Osteocyte (in vitro differentiated cells): ENCODE measurements at regions not wholly inside any gene's neighbourhood (a gene's known extent, or its start where the extent isn't known, plus 50 kb on each side); places are given as distances from the start of the nearest gene placed in this dataset.

Experiments
- DNase-seq: peaks from one replicate; pipeline ENCODE4 v3.0.0; 2021; ENCODE audit warnings: mixed read lengths; ENCODE audit not compliant: unreplicated experiment; ENCODE audit errors: extremely low spot score
- H3K27ac Mint-ChIP-seq: one replicate; pipeline ENCODE4 v1.8.0; 2021; ENCODE audit warnings: mild to moderate bottlenecking, mixed read lengths; ENCODE audit not compliant: unreplicated experiment
- H3K27me3 Mint-ChIP-seq: one replicate; pipeline ENCODE4 v1.8.0; 2021; ENCODE audit warnings: mixed read lengths; ENCODE audit not compliant: unreplicated experiment
- H3K36me3 Mint-ChIP-seq: one replicate; pipeline ENCODE4 v1.8.0; 2021; ENCODE audit warnings: mixed read lengths; ENCODE audit not compliant: unreplicated experiment
- H3K4me1 Mint-ChIP-seq: one replicate; pipeline ENCODE4 v1.8.0; 2021; ENCODE audit warnings: mixed read lengths; ENCODE audit not compliant: unreplicated experiment
- H3K4me3 Mint-ChIP-seq: one replicate; pipeline ENCODE4 v1.8.0; 2021; ENCODE audit warnings: mild to moderate bottlenecking, moderate library complexity, mixed read lengths; ENCODE audit not compliant: unreplicated experiment
- H3K9me3 Mint-ChIP-seq: one replicate; pipeline ENCODE4 v1.8.0; 2021; ENCODE audit warnings: mixed read lengths; ENCODE audit not compliant: unreplicated experiment
- TF ChIP-seq, protein P1 (sequence below): fragments of 200-600 bp; sonication (generic); IDR thresholded peaks from 2 replicates; pipeline ENCODE4 v1.5.0; 2021; ENCODE audit warnings: antibody characterized with exemption, mild to moderate bottlenecking, moderate library complexity

- peaks cover 2% of the 10 kb centered on the region for H3K36me3 Mint-ChIP-seq
- no peaks in the 10 kb centered on the region for H3K27me3 Mint-ChIP-seq
- no peak for DNase-seq
- H3K27ac Mint-ChIP-seq = no peak overlapping the region
- no peaks in the 10 kb centered on the region for H3K9me3 Mint-ChIP-seq
- H3K4me3 Mint-ChIP-seq = no peak overlapping the region
- TF ChIP-seq, protein P1, sequence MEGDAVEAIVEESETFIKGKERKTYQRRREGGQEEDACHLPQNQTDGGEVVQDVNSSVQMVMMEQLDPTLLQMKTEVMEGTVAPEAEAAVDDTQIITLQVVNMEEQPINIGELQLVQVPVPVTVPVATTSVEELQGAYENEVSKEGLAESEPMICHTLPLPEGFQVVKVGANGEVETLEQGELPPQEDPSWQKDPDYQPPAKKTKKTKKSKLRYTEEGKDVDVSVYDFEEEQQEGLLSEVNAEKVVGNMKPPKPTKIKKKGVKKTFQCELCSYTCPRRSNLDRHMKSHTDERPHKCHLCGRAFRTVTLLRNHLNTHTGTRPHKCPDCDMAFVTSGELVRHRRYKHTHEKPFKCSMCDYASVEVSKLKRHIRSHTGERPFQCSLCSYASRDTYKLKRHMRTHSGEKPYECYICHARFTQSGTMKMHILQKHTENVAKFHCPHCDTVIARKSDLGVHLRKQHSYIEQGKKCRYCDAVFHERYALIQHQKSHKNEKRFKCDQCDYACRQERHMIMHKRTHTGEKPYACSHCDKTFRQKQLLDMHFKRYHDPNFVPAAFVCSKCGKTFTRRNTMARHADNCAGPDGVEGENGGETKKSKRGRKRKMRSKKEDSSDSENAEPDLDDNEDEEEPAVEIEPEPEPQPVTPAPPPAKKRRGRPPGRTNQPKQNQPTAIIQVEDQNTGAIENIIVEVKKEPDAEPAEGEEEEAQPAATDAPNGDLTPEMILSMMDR = no peak
- H3K4me1 Mint-ChIP-seq = peaks cover 11% of the 10 kb centered on the region
These were observed 462.5 kb downstream of the AEBP2 start for GRCh38 chr12:19901841-19902240.

DNA sequence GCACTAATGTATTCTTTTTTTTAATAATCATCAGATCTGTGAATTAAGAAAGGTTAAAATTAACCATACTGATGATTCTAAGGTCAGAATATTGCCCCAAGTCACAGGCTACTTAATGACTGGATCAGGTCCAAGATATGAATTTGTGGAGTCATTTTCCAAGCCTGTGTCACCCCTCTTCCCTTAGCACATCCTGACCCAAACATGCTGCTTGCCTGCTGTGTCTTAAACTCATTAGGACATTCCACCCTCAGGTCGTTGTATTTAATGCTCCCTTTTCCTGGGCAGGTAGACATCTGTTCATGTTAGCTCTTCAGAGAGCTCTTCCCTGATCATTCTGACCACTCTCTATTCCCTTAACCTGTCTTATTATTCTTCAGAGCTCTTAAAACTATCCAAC, 463.5 kb upstream of the PDE3A start:
- Mint-ChIP-seq H3K27ac (no peak overlapping the region), H3K27me3 (no peaks in the 10 kb centered on the region), H3K4me1 (peaks cover 4% of the 10 kb centered on the region), H3K4me3 (no peak overlapping the region), H3K9me3 (no peaks in the 10 kb centered on the region), H3K36me3 (no peaks in the 10 kb centered on the region)
- DNase-seq = no peak
- TF ChIP-seq, protein P1 = no peak

- DNase-seq = no peak
- H3K27ac Mint-ChIP-seq = no peak overlapping the region
- H3K4me3 Mint-ChIP-seq = no peak overlapping the region
- no peaks in the 10 kb centered on the region for H3K9me3 Mint-ChIP-seq
- no peaks in the 10 kb centered on the region for H3K27me3 Mint-ChIP-seq
- no peaks in the 10 kb centered on the region for H3K36me3 Mint-ChIP-seq
- TF ChIP-seq, protein P1 = no peak
- H3K4me1 Mint-ChIP-seq = peaks cover 8% of the 10 kb centered on the region
These were observed 459.5 kb upstream of the PDE3A start for GRCh38 chr12:19908830-19909229.

GRCh38 chr12:19909418-19909817, 458.9 kb upstream of the PDE3A start:
- Mint-ChIP-seq H3K27ac (no peak overlapping the region), H3K27me3 (no peaks in the 10 kb centered on the region), H3K4me1 (peaks cover 8% of the 10 kb centered on the region), H3K9me3 (no peaks in the 10 kb centered on the region), H3K4me3 (no peak overlapping the region), H3K36me3 (no peaks in the 10 kb centered on the region)
- TF ChIP-seq, protein P1 = no peak
- no peak for DNase-seq

DNA sequence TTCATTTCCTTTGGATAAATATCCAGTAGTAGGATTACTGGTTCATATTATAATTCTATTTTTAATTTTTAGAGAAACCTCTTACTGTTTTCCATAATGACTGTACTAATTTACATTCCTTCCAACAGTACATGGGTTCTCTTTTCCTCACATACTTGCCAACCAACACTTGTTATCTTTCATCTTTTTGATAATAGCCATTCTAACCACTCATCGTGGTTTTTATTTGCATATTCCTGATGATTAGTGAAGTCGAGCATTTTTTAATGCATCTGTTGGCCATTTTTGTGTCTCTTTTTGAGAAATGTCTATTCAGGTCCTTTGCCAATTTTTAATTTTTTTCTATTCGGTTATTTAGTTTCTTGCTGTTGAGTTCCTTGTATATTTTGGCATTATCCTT, 457.7 kb upstream of the PDE3A start:
- Mint-ChIP-seq H3K9me3 (no peaks in the 10 kb centered on the region), H3K4me3 (no peak overlapping the region), H3K27me3 (no peaks in the 10 kb centered on the region), H3K4me1 (peaks cover 18% of the 10 kb centered on the region), H3K27ac (no peak overlapping the region), H3K36me3 (no peaks in the 10 kb centered on the region)
- no peak for DNase-seq
- TF ChIP-seq, protein P1 = no peak
